ENCODE measurements at regions not wholly inside any gene's neighbourhood (a gene's known extent, or its start where the extent isn't known, plus 50 kb on each side); places are given as distances from the start of the nearest gene placed in this dataset.
"Not testable (repeated sequence)": the region's sequence is repeated elsewhere in the genome, so short reads cannot be mapped to it uniquely, and the experiment has no call there.

GRCh38 chr2:194709840-194710239 is 947.2 kb upstream of the SLC39A10 start:
- no peak for DNase-seq (ENCODE audit: low read depth)

- DNase-seq (ENCODE audit: low read depth): peak; percentile 41
Observed at GRCh38 chr2:194706179-194706578, 950.8 kb upstream of the SLC39A10 start.

GRCh38 chr2:194705398-194705797 is 951.6 kb upstream of the SLC39A10 start:
- DNase-seq (ENCODE audit: low read depth): no peak

GRCh38 chr2:194700726-194701125 is 956.3 kb upstream of the SLC39A10 start:
- no peak for DNase-seq (ENCODE audit: low read depth)

- no peak for DNase-seq (ENCODE audit: low read depth)
Observed at GRCh38 chr2:194700116-194700515, 956.9 kb upstream of the SLC39A10 start.

- DNase-seq (ENCODE audit: low read depth): peak; percentile 4
Observed at GRCh38 chr2:194698012-194698411, 959.0 kb upstream of the SLC39A10 start.

- DNase-seq (ENCODE audit: low read depth): no peak
Observed at GRCh38 chr2:194697439-194697838, 959.6 kb upstream of the SLC39A10 start.

- no peak for DNase-seq (ENCODE audit: low read depth)
Observed at GRCh38 chr2:194696690-194697089, 960.3 kb upstream of the SLC39A10 start.

- no peak for DNase-seq (ENCODE audit: low read depth)
Observed at GRCh38 chr2:194686569-194686968, 970.5 kb upstream of the SLC39A10 start.

- DNase-seq (ENCODE audit: low read depth): no peak
Observed at GRCh38 chr2:194674043-194674442, 983.0 kb upstream of the SLC39A10 start.

- no peak for DNase-seq (ENCODE audit: low read depth)
Observed at GRCh38 chr2:194672994-194673393, 984.0 kb upstream of the SLC39A10 start.

- no peak for DNase-seq (ENCODE audit: low read depth)
Observed at GRCh38 chr2:194661431-194661830, 995.6 kb upstream of the SLC39A10 start.

- DNase-seq (ENCODE audit: low read depth): not testable (repeated sequence)
Observed at GRCh38 chr2:194639057-194639456, 1018.0 kb upstream of the SLC39A10 start.

GRCh38 chr2:194621945-194622344 is 1035.1 kb upstream of the SLC39A10 start:
- DNase-seq (ENCODE audit: low read depth): no peak

- no peak for DNase-seq (ENCODE audit: low read depth)
Observed at GRCh38 chr2:194619366-194619765, 1037.7 kb upstream of the SLC39A10 start.

GRCh38 chr2:194618432-194618831 is 1038.6 kb upstream of the SLC39A10 start:
- DNase-seq (ENCODE audit: low read depth): no peak

- no peak for DNase-seq (ENCODE audit: low read depth)
Observed at GRCh38 chr2:194616334-194616733, 1040.7 kb upstream of the SLC39A10 start.

GRCh38 chr2:194610297-194610696 is 1046.7 kb upstream of the SLC39A10 start:
- DNase-seq (ENCODE audit: low read depth): no peak

- no peak for DNase-seq (ENCODE audit: low read depth)
Observed at GRCh38 chr2:194603429-194603828, 1053.6 kb upstream of the SLC39A10 start.

GRCh38 chr2:194602750-194603149 is 1054.3 kb upstream of the SLC39A10 start:
- no peak for DNase-seq (ENCODE audit: low read depth)

GRCh38 chr2:194591192-194591591 is 1065.8 kb upstream of the SLC39A10 start:
- peak; percentile 2 for DNase-seq (ENCODE audit: low read depth)

- no peak for DNase-seq (ENCODE audit: low read depth)
Observed at GRCh38 chr2:194587739-194588270, 1069.2 kb upstream of the SLC39A10 start.

- no peak for DNase-seq (ENCODE audit: low read depth)
Observed at GRCh38 chr2:194567661-194568017, 1089.4 kb upstream of the SLC39A10 start.
